Thyroid gland (tissue), 4 donors: ENCODE measurements at regions not wholly inside any gene's neighbourhood (a gene's known extent, or its start where the extent isn't known, plus 50 kb on each side); places are given as distances from the start of the nearest gene placed in this dataset.
A peak's percentile ranks its signal among the peaks of the same experiment; 100 is the strongest.

Experiments used
- DNase-seq, 2 donors: peaks; one replicate each; pipeline ENCODE4 v3.0.0-alpha.2; 2019
- H3K27ac ChIP-seq, 3 donors: fragments of 200-600 bp; sonication (generic); 1 replicate in 2 of 3; 2 replicates in 1 of 3; pipeline ENCODE4 v1.5.1; 2016 to 2019; ENCODE audit warnings: mild to moderate bottlenecking in 1 of 3, moderate library complexity in 1 of 3
- H3K27me3 ChIP-seq: fragments of 200-600 bp; sonication (generic); one replicate; pipeline ENCODE4 v1.5.1; 2019
- H3K36me3 ChIP-seq, 2 donors: fragments of 200-600 bp; sonication (generic); one replicate each; pipeline ENCODE4 v1.5.1; 2016 to 2019
- H3K4me1 ChIP-seq, 2 donors: fragments of 200-600 bp; sonication (generic); one replicate each; pipeline ENCODE4 v1.5.1; 2017 to 2019
- H3K4me3 ChIP-seq, 3 donors: fragments of 200-600 bp; sonication (generic); replicated peaks in 1 of 3; 1 replicate in 2 of 3; 2 replicates in 1 of 3; pipeline ENCODE4 v1.5.1; 2016; ENCODE audit warnings: mild to moderate bottlenecking in 1 of 3
- H3K9me3 ChIP-seq: fragments of 200-600 bp; sonication (generic); one replicate; pipeline ENCODE4 v1.5.1; 2017
- CTCF ChIP-seq, 6 experiments: fragments of 200-600 bp in 3 of 6; fragments of 450-650 bp in 3 of 6; sonication (generic) in 3 of 6; IDR thresholded peaks; one replicate each; pipeline ENCODE4 v1.5.1; 2016 to 2019; ENCODE audit warnings: antibody characterized with exemption in 6 of 6, mild to moderate bottlenecking in 2 of 6, inconsistent platforms in 1 of 6, moderate library complexity in 1 of 6
- POLR2A ChIP-seq, 2 donors: fragments of 450-650 bp; IDR thresholded peaks; one replicate each; pipeline ENCODE4 v1.6.1; 2017; ENCODE audit warnings: antibody characterized with exemption in 2 of 2, mild to moderate bottlenecking in 2 of 2, moderate library complexity in 1 of 2
- WGBS, 2 donors: methylation state at CpG; one replicate each; pipeline ENCODE4 v1.1.5; 2017; 5-methylcytosine and 5-hydroxymethylcytosine counted together
- intact Hi-C: fragments of 100-400 bp; cut with DNase I; formaldehyde crosslinking; loops from one replicate; pipeline ENCODE4 v1.15.1; 2023

- DNase-seq = no peak
- H3K27me3 ChIP-seq = no peaks in the 10 kb centered on the region
- TF ChIP-seq POLR2A (IDR thresholded peaks at IDR 0.05) (no peak), CTCF (IDR thresholded peaks at IDR 0.05) (no peak)
- intact Hi-C loops = no loop called here
- H3K4me3 ChIP-seq = no peak overlapping the region
- no peaks in the 10 kb centered on the region for H3K4me1 ChIP-seq
- no peaks in the 10 kb centered on the region for H3K9me3 ChIP-seq
- 82 to 87% methylated on average over 20 of the region's 20 CpGs for WGBS, 2 donors
- no peaks in the 10 kb centered on the region for H3K36me3 ChIP-seq
- no peak overlapping the region for H3K27ac ChIP-seq
Measured at GRCh38 chr1:38609166-38610025, 250.2 kb downstream of the RRAGC start.

GRCh38 chr1:38608202-38608864 lies 251.2 kb downstream of the RRAGC start:
- Histone ChIP-seq H3K4me1 (no peaks in the 10 kb centered on the region), H3K27ac (no peak overlapping the region), H3K27me3 (no peaks in the 10 kb centered on the region), H3K36me3 (no peaks in the 10 kb centered on the region), H3K9me3 (no peaks in the 10 kb centered on the region), H3K4me3 (no peak overlapping the region)
- WGBS, 2 donors = 44 to 53% methylated on average over 12 to 17 of the region's 17 CpGs
- intact Hi-C loops = no loop called here
- DNase-seq = peak in 1 of 2 donors; percentile 11
- TF ChIP-seq CTCF (IDR thresholded peaks at IDR 0.05) = peak in 3 of 6 experiments; percentile 3 to 34 (median 10)
- no peak for TF ChIP-seq POLR2A (IDR thresholded peaks at IDR 0.05)

- H3K36me3 ChIP-seq = no peaks in the 10 kb centered on the region
- no peaks in the 10 kb centered on the region for H3K4me1 ChIP-seq
- no peak overlapping the region for H3K27ac ChIP-seq
- no peak for DNase-seq
- 59 to 73% methylated on average over 6 to 8 of the region's 8 CpGs for WGBS, 2 donors
- no peaks in the 10 kb centered on the region for H3K27me3 ChIP-seq
- intact Hi-C loops = no loop called here
- no peak overlapping the region for H3K4me3 ChIP-seq
- no peaks in the 10 kb centered on the region for H3K9me3 ChIP-seq
- TF ChIP-seq CTCF (IDR thresholded peaks at IDR 0.05) = no peak
- no peak for TF ChIP-seq POLR2A (IDR thresholded peaks at IDR 0.05)
Measured at GRCh38 chr1:38607526-38607925, 252.0 kb downstream of the RRAGC start.

- no peaks in the 10 kb centered on the region for H3K4me1 ChIP-seq
- TF ChIP-seq CTCF (IDR thresholded peaks at IDR 0.05) = no peak
- no peak for TF ChIP-seq POLR2A (IDR thresholded peaks at IDR 0.05)
- no peaks in the 10 kb centered on the region for H3K9me3 ChIP-seq
- no peaks in the 10 kb centered on the region for H3K36me3 ChIP-seq
- H3K27ac ChIP-seq = no peak overlapping the region
- DNase-seq = no peak
- H3K27me3 ChIP-seq = no peaks in the 10 kb centered on the region
- WGBS, 2 donors = 82 to 86% methylated on average over 3 of the region's 3 CpGs
- intact Hi-C loops = no loop called here
- H3K4me3 ChIP-seq = no peak overlapping the region
Measured at GRCh38 chr1:38605063-38605462, 254.5 kb downstream of the RRAGC start.

GRCh38 chr1:38603907-38604306 lies 255.7 kb downstream of the RRAGC start:
- no peak for TF ChIP-seq CTCF (IDR thresholded peaks at IDR 0.05)
- no peak for TF ChIP-seq POLR2A (IDR thresholded peaks at IDR 0.05)

More at GRCh38 chr1:38603907-38604306, 255.7 kb downstream of the RRAGC start:
- H3K27me3 ChIP-seq = no peaks in the 10 kb centered on the region
- intact Hi-C loops = no loop called here
- H3K4me1 ChIP-seq = no peaks in the 10 kb centered on the region
- DNase-seq = no peak
- H3K27ac ChIP-seq = no peak overlapping the region
- 83 to 91% methylated on average over 8 of the region's 8 CpGs for WGBS, 2 donors
- H3K9me3 ChIP-seq = no peaks in the 10 kb centered on the region
- H3K36me3 ChIP-seq = no peaks in the 10 kb centered on the region
- no peak overlapping the region for H3K4me3 ChIP-seq
